Keratinocyte (primary cell): ENCODE measurements at regions not wholly inside any gene's neighbourhood (a gene's known extent, or its start where the extent isn't known, plus 50 kb on each side); places are given as distances from the start of the nearest gene placed in this dataset.

Experiments
- DNase-seq: peaks from one replicate; pipeline ENCODE4 v3.0.0-alpha.2; 2011; ENCODE audit warnings: low read depth, missing footprints, low spot score
- FAIRE-seq: peaks from 2 replicates; lab custom pipeline; 2011; peaks lifted over from hg19 to GRCh38; lab: Jason Lieb, UNC
- H2AFZ ChIP-seq: 2 replicates; pipeline ENCODE4 v1.6.0; 2012; ENCODE audit warnings: low read length, control low read depth, inconsistent platforms; ENCODE audit not compliant: control insufficient read depth
- H3K27ac ChIP-seq: 2 replicates; pipeline ENCODE4 v1.5.1; 2011; ENCODE audit warnings: low read length; ENCODE audit not compliant: control insufficient read depth, insufficient read depth
- H3K27me3 ChIP-seq: 3 replicates; pipeline ENCODE4 v1.6.0; 2011; ENCODE audit warnings: low read length; ENCODE audit not compliant: control insufficient read depth, insufficient read depth; ENCODE audit errors: extremely low read depth
- H3K36me3 ChIP-seq, 2 experiments: 2 replicates in 1 of 2; 3 replicates in 1 of 2; pipeline ENCODE4 v1.5.1; 2011; ENCODE audit warnings: low read length in 2 of 2, mild to moderate bottlenecking in 1 of 2; ENCODE audit not compliant: control insufficient read depth in 2 of 2, insufficient read depth in 2 of 2; ENCODE audit errors: extremely low read depth in 1 of 2
- H3K4me1 ChIP-seq: 3 replicates; pipeline ENCODE4 v1.5.1; 2011; ENCODE audit warnings: low read length; ENCODE audit not compliant: control insufficient read depth, insufficient read depth; ENCODE audit errors: extremely low read depth
- H3K4me2 ChIP-seq: 3 replicates; pipeline ENCODE4 v1.6.0; 2011; ENCODE audit warnings: low read depth, low read length; ENCODE audit not compliant: control insufficient read depth, insufficient read depth; ENCODE audit errors: extremely low read depth
- H3K4me3 ChIP-seq, 3 experiments: fragments of 200-600 bp in 1 of 3; sonication (generic) in 1 of 3; 2 replicates in 2 of 3; 3 replicates in 1 of 3; pipeline ENCODE4 v1.5.1; 2011 to 2016; ENCODE audit warnings: low read length in 3 of 3, mild to moderate bottlenecking in 3 of 3, control low read depth in 2 of 3, inconsistent platforms in 1 of 3, low read depth in 1 of 3, mixed read lengths in 1 of 3, mixed run types in 1 of 3, moderate library complexity in 1 of 3; ENCODE audit not compliant: control insufficient read depth in 2 of 3, insufficient read depth in 2 of 3; ENCODE audit errors: extremely low read depth in 1 of 3
- H3K79me2 ChIP-seq: 2 replicates; pipeline ENCODE4 v1.6.0; 2012; ENCODE audit warnings: low read length; ENCODE audit not compliant: control insufficient read depth, insufficient read depth
- H3K9ac ChIP-seq: 3 replicates; pipeline ENCODE4 v1.6.0; 2011; ENCODE audit warnings: low read length; ENCODE audit not compliant: control insufficient read depth, insufficient read depth; ENCODE audit errors: extremely low read depth
- H3K9me1 ChIP-seq: 3 replicates; pipeline ENCODE4 v1.6.0; 2011; ENCODE audit warnings: low read length; ENCODE audit not compliant: control insufficient read depth, insufficient read depth; ENCODE audit errors: extremely low read depth
- H3K9me3 ChIP-seq: 2 replicates; pipeline ENCODE4 v1.5.1; 2012; ENCODE audit warnings: low read depth, low read length; ENCODE audit not compliant: control insufficient read depth
- H4K20me1 ChIP-seq: 3 replicates; pipeline ENCODE4 v1.6.0; 2011; ENCODE audit warnings: low read length; ENCODE audit not compliant: control insufficient read depth, insufficient read depth; ENCODE audit errors: extremely low read depth
- CTCF ChIP-seq, 3 experiments: IDR thresholded peaks in 1 of 3; conservative IDR thresholded peaks in 1 of 3; optimal IDR thresholded peaks in 1 of 3; 2 replicates in 2 of 3; 3 replicates in 1 of 3; pipeline versions ENCODE3 to v1.5.1; 2011; ENCODE audit warnings: low read length in 3 of 3, mild to moderate bottlenecking in 3 of 3, moderate library complexity in 2 of 3, control low read depth in 1 of 3, inconsistent platforms in 1 of 3; ENCODE audit not compliant: insufficient read depth in 2 of 3; ENCODE audit errors: extremely low read depth in 1 of 3
- EZH2 ChIP-seq: IDR thresholded peaks from one replicate; pipeline ENCODE4 v1.6.1; 2012; ENCODE audit warnings: inconsistent platforms, mild to moderate bottlenecking, low read length, moderate library complexity
- dilution Hi-C: fragments of 300-500 bp; cut with MboI; formaldehyde crosslinking; loops from one replicate; pipeline ENCODE4 v1.7.0; 2020; ENCODE audit warnings: low sequenced_read_pairs; ENCODE audit not compliant: extremely low pct_ligation_motif_present

- dilution Hi-C loops: no loop called here
- H3K79me2 ChIP-seq: no peaks in the 10 kb centered on the region
- FAIRE-seq: no peak
- H3K9me3 ChIP-seq: no peaks in the 10 kb centered on the region
- DNase-seq: no peak
- no peaks in the 10 kb centered on the region for H3K4me1 ChIP-seq
- no peak overlapping the region for H3K27ac ChIP-seq
- TF ChIP-seq EZH2 (no peak), CTCF (optimal IDR thresholded peaks at IDR 0.05 in 1 of 3, IDR thresholded peaks at IDR 0.05 in 1 of 3, conservative IDR thresholded peaks at IDR 0.05 in 1 of 3; ENCODE audit: extremely low read depth in 1 of 3, insufficient read depth in 2 of 3, low read length in 3 of 3) (no peak)
- H2AFZ ChIP-seq: no peak overlapping the region
- H3K4me2 ChIP-seq: no peak overlapping the region
- H4K20me1 ChIP-seq: no peaks in the 10 kb centered on the region
- H3K9ac ChIP-seq: no peak overlapping the region
- H3K9me1 ChIP-seq: no peaks in the 10 kb centered on the region
- no peaks in the 10 kb centered on the region for H3K27me3 ChIP-seq
- no peaks in the 10 kb centered on the region for H3K36me3 ChIP-seq
- H3K4me3 ChIP-seq: no peak overlapping the region
These were observed 358.9 kb upstream of the SASH1 start for GRCh38 chr6:147983581-147984366.

- TF ChIP-seq CTCF (optimal IDR thresholded peaks at IDR 0.05 in 1 of 3, IDR thresholded peaks at IDR 0.05 in 1 of 3, conservative IDR thresholded peaks at IDR 0.05 in 1 of 3; ENCODE audit: extremely low read depth in 1 of 3, insufficient read depth in 2 of 3, low read length in 3 of 3) (no peak), EZH2 (no peak)
- H3K27ac ChIP-seq: no peak overlapping the region
- no peaks in the 10 kb centered on the region for H3K79me2 ChIP-seq
- H3K27me3 ChIP-seq: no peaks in the 10 kb centered on the region
- no peak overlapping the region for H3K4me3 ChIP-seq
- no peaks in the 10 kb centered on the region for H4K20me1 ChIP-seq
- no peak overlapping the region for H3K9ac ChIP-seq
- H3K4me1 ChIP-seq: no peaks in the 10 kb centered on the region
- DNase-seq: no peak
- dilution Hi-C loops: no loop called here
- no peaks in the 10 kb centered on the region for H3K9me3 ChIP-seq
- no peak for FAIRE-seq
- H3K4me2 ChIP-seq: no peak overlapping the region
- H2AFZ ChIP-seq: no peak overlapping the region
- H3K36me3 ChIP-seq: no peaks in the 10 kb centered on the region
- no peaks in the 10 kb centered on the region for H3K9me1 ChIP-seq
These were observed 355.8 kb upstream of the SASH1 start for GRCh38 chr6:147986846-147987245.
